ENCODE measurements at regions not wholly inside any gene's neighbourhood (a gene's known extent, or its start where the extent isn't known, plus 50 kb on each side); places are given as distances from the start of the nearest gene placed in this dataset.

GRCh38 chr4:175307326-175307725, 389.2 kb downstream of the ADAM29 start:
- TF ChIP-seq CTCF (conservative IDR thresholded peaks at IDR 0.05), result no peak
- no peak for TF ChIP-seq ZFX (IDR thresholded peaks at IDR 0.05)
